ENCODE measurements at regions not wholly inside any gene's neighbourhood (a gene's known extent, or its start where the extent isn't known, plus 50 kb on each side); places are given as distances from the start of the nearest gene placed in this dataset.

DNA sequence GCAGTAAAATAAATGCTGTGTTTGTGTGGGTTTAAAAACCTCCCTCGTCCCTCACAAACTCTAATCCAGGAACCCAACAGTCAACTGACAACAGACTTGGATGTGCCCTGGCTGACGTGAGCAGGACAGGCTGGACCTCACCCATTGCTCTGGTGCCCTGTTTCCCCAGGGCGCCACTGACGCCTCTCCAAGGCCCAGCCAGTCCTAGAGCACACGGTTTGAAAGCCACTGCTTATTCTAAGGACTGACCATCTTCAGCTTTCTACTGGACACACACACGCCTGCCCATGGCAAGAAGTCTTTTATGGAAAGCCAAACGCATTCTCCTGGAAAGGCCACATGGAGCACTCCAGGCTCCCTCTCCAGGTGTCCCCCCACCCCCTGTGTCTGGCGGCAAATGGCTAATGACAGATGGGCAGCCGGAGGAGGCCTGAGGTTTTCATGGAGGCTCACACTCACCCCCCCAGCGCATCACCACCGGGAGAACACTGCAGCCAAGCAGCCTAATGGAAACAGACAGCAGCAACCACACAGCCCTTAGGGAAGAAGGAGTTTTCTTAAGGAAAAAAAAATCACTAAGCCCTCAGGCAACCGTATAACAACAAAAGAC lies 319.2 kb downstream of the SOX9 start:
- TF ChIP-seq GATA2 (IDR thresholded peaks at IDR 0.05; ENCODE audit: low read depth, low read length): no peak
- TF ChIP-seq GATA3 (IDR thresholded peaks at IDR 0.05; ENCODE audit: low read depth, low read length): no peak
